Liver (tissue), 8 donors: ENCODE measurements at regions not wholly inside any gene's neighbourhood (a gene's known extent, or its start where the extent isn't known, plus 50 kb on each side); places are given as distances from the start of the nearest gene placed in this dataset.

ENCODE experiments used
- DNase-seq: peaks from one replicate; pipeline ENCODE4 v3.0.0-alpha.2; 2017; ENCODE audit warnings: low spot score
- H3K27ac ChIP-seq, 2 donors: one replicate each; pipeline ENCODE4 v1.7.0; 2013; ENCODE audit warnings: inconsistent platforms in 2 of 2, low read length in 2 of 2, control low read depth in 1 of 2, low read depth in 1 of 2, mild to moderate bottlenecking in 1 of 2
- H3K27me3 ChIP-seq, 4 donors: one replicate each; pipeline versions ENCODE4 v1.6.1 to v1.7.0; 2013; ENCODE audit warnings: low read length in 3 of 4, inconsistent platforms in 1 of 4, mild to moderate bottlenecking in 1 of 4, moderate library complexity in 1 of 4; ENCODE audit not compliant: control insufficient read depth in 4 of 4, insufficient read depth in 4 of 4
- H3K36me3 ChIP-seq, 4 donors: one replicate each; pipeline versions ENCODE4 v1.6.1 to v1.7.0; 2013; ENCODE audit warnings: low read length in 3 of 4, mild to moderate bottlenecking in 3 of 4, low read depth in 1 of 4, moderate library complexity in 1 of 4; ENCODE audit not compliant: control insufficient read depth in 4 of 4, insufficient read depth in 3 of 4
- H3K4me1 ChIP-seq, 4 donors: one replicate each; pipeline versions ENCODE4 v1.6.1 to v1.7.0; 2013; ENCODE audit warnings: low read length in 3 of 4, mild to moderate bottlenecking in 3 of 4, moderate library complexity in 1 of 4; ENCODE audit not compliant: control insufficient read depth in 4 of 4, insufficient read depth in 4 of 4
- H3K4me3 ChIP-seq, 3 donors: one replicate each; pipeline versions ENCODE4 v1.6.1 to v1.7.0; 2013; ENCODE audit warnings: low read length in 3 of 3, control low read depth in 1 of 3, low read depth in 1 of 3, mild to moderate bottlenecking in 1 of 3
- H3K9ac ChIP-seq, 2 donors: one replicate each; pipeline ENCODE4 v1.7.0; 2013; ENCODE audit warnings: low read length in 2 of 2, mild to moderate bottlenecking in 2 of 2, moderate library complexity in 2 of 2, control low read depth in 1 of 2, low read depth in 1 of 2
- H3K9me3 ChIP-seq, 4 donors: one replicate each; pipeline versions ENCODE4 v1.6.1 to v1.7.0; 2013; ENCODE audit warnings: low read length in 3 of 4; ENCODE audit not compliant: control insufficient read depth in 4 of 4
- EGR1 ChIP-seq, 2 donors: IDR thresholded peaks; 2 replicates each; pipeline ENCODE4 v1.6.1; 2016 to 2018; ENCODE audit warnings: antibody characterized with exemption in 2 of 2, low read depth in 2 of 2
- HNF4A ChIP-seq, 2 donors: conservative IDR thresholded peaks; 2 replicates each; pipeline ENCODE4 v1.6.1; 2016; ENCODE audit warnings: antibody characterized with exemption in 2 of 2, mild to moderate bottlenecking in 2 of 2
- HNF4G ChIP-seq: IDR thresholded peaks from 2 replicates; pipeline ENCODE4 v1.6.1; 2016; ENCODE audit warnings: antibody characterized with exemption
- JUND ChIP-seq, 2 donors: IDR thresholded peaks; 2 replicates each; pipeline ENCODE4 v1.6.1; 2016; ENCODE audit warnings: antibody characterized with exemption in 2 of 2
- NR2F2 ChIP-seq: IDR thresholded peaks from 2 replicates; pipeline ENCODE4 v1.6.1; 2016; ENCODE audit warnings: antibody characterized with exemption
- RXRA ChIP-seq, 2 donors: IDR thresholded peaks; 2 replicates each; pipeline ENCODE4 v1.6.1; 2017 to 2018; ENCODE audit warnings: antibody characterized with exemption in 2 of 2, mild to moderate bottlenecking in 1 of 2
- TAF1 ChIP-seq: conservative IDR thresholded peaks from 2 replicates; pipeline ENCODE4 v1.6.1; 2016; ENCODE audit warnings: antibody characterized with exemption, mild to moderate bottlenecking
- YY1 ChIP-seq: IDR thresholded peaks from 2 replicates; pipeline ENCODE4 v1.6.1; 2016; ENCODE audit warnings: antibody characterized with exemption, mild to moderate bottlenecking
- whole genome bisulfite sequencing: extraction: QIAGEN DNeasy Blood & Tissue Kit; methylation state at CpG from one replicate; pipeline ENCODE4 v1.1.7; 2013; 5-methylcytosine and 5-hydroxymethylcytosine counted together
- TF ChIP-seq, protein P1 (sequence below): IDR thresholded peaks from 2 replicates; pipeline ENCODE4 v1.6.1; 2016; ENCODE audit warnings: antibody characterized with exemption, mild to moderate bottlenecking
- TF ChIP-seq, protein P2 (sequence below): fragments of 150-350 bp; IDR thresholded peaks from 2 replicates; pipeline ENCODE4 v1.5.1; 2017; ENCODE audit warnings: improper control_type of control experiment, low read depth, low read length; ENCODE audit not compliant: missing input control
- TF ChIP-seq, protein P3 (sequence below): IDR thresholded peaks from 2 replicates; pipeline ENCODE4 v1.6.1; 2016; ENCODE audit warnings: antibody characterized with exemption
- TF ChIP-seq, protein P4 (sequence below): IDR thresholded peaks from 2 replicates; pipeline ENCODE4 v1.6.1; 2016; ENCODE audit warnings: antibody characterized with exemption
- TF ChIP-seq, protein P5 (sequence below): IDR thresholded peaks from 2 replicates; pipeline ENCODE4 v1.6.1; 2016; ENCODE audit warnings: antibody characterized with exemption
- donor health status: healthy.
- donor health status: healthy.
- donor health status: healthy.
- donor health status: healthy.
- donor health status: healthy.

DNA sequence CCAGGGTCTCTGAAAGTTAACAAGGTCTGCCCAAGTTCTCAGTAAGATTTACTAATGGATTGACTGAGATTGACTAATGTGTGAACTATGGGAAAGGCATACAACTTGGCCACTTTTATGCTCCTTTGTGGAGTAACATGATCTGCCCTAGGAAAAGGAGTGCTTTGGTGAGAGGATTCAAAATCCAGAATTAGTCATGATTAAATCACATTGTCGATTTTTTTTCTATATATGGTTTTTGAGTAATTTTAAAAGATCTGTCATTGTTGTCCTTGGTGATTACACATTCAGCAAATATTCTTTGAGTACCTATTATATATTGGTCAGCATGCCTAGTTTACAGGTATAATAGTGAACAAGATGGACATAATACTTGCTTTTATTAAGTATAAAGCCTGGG lies 147.7 kb upstream of the SYT10 start:
- H3K4me3 ChIP-seq = no peak overlapping the region
- H3K27ac ChIP-seq = no peak overlapping the region
- DNase-seq = no peak
- no peak overlapping the region for H3K9ac ChIP-seq
- no peaks in the 10 kb centered on the region for H3K4me1 ChIP-seq
- no peaks in the 10 kb centered on the region for H3K27me3 ChIP-seq
- no peaks in the 10 kb centered on the region for H3K9me3 ChIP-seq
- no peaks in the 10 kb centered on the region for H3K36me3 ChIP-seq
- TF ChIP-seq TAF1 = no peak
- TF ChIP-seq NR2F2 = no peak
- no peak for TF ChIP-seq HNF4A (conservative IDR thresholded peaks at IDR 0.05)
- TF ChIP-seq, protein P1, sequence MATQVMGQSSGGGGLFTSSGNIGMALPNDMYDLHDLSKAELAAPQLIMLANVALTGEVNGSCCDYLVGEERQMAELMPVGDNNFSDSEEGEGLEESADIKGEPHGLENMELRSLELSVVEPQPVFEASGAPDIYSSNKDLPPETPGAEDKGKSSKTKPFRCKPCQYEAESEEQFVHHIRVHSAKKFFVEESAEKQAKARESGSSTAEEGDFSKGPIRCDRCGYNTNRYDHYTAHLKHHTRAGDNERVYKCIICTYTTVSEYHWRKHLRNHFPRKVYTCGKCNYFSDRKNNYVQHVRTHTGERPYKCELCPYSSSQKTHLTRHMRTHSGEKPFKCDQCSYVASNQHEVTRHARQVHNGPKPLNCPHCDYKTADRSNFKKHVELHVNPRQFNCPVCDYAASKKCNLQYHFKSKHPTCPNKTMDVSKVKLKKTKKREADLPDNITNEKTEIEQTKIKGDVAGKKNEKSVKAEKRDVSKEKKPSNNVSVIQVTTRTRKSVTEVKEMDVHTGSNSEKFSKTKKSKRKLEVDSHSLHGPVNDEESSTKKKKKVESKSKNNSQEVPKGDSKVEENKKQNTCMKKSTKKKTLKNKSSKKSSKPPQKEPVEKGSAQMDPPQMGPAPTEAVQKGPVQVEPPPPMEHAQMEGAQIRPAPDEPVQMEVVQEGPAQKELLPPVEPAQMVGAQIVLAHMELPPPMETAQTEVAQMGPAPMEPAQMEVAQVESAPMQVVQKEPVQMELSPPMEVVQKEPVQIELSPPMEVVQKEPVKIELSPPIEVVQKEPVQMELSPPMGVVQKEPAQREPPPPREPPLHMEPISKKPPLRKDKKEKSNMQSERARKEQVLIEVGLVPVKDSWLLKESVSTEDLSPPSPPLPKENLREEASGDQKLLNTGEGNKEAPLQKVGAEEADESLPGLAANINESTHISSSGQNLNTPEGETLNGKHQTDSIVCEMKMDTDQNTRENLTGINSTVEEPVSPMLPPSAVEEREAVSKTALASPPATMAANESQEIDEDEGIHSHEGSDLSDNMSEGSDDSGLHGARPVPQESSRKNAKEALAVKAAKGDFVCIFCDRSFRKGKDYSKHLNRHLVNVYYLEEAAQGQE = no peak
- TF ChIP-seq EGR1 (IDR thresholded peaks at IDR 0.05; ENCODE audit: low read depth in 2 of 2) = no peak
- TF ChIP-seq RXRA (IDR thresholded peaks at IDR 0.05) = no peak
- TF ChIP-seq, protein P2, sequence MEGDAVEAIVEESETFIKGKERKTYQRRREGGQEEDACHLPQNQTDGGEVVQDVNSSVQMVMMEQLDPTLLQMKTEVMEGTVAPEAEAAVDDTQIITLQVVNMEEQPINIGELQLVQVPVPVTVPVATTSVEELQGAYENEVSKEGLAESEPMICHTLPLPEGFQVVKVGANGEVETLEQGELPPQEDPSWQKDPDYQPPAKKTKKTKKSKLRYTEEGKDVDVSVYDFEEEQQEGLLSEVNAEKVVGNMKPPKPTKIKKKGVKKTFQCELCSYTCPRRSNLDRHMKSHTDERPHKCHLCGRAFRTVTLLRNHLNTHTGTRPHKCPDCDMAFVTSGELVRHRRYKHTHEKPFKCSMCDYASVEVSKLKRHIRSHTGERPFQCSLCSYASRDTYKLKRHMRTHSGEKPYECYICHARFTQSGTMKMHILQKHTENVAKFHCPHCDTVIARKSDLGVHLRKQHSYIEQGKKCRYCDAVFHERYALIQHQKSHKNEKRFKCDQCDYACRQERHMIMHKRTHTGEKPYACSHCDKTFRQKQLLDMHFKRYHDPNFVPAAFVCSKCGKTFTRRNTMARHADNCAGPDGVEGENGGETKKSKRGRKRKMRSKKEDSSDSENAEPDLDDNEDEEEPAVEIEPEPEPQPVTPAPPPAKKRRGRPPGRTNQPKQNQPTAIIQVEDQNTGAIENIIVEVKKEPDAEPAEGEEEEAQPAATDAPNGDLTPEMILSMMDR = no peak
- TF ChIP-seq, protein P3, sequence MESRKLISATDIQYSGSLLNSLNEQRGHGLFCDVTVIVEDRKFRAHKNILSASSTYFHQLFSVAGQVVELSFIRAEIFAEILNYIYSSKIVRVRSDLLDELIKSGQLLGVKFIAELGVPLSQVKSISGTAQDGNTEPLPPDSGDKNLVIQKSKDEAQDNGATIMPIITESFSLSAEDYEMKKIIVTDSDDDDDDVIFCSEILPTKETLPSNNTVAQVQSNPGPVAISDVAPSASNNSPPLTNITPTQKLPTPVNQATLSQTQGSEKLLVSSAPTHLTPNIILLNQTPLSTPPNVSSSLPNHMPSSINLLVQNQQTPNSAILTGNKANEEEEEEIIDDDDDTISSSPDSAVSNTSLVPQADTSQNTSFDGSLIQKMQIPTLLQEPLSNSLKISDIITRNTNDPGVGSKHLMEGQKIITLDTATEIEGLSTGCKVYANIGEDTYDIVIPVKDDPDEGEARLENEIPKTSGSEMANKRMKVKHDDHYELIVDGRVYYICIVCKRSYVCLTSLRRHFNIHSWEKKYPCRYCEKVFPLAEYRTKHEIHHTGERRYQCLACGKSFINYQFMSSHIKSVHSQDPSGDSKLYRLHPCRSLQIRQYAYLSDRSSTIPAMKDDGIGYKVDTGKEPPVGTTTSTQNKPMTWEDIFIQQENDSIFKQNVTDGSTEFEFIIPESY = no peak
- no peak for TF ChIP-seq YY1
- no peak for TF ChIP-seq HNF4G
- TF ChIP-seq, protein P4, sequence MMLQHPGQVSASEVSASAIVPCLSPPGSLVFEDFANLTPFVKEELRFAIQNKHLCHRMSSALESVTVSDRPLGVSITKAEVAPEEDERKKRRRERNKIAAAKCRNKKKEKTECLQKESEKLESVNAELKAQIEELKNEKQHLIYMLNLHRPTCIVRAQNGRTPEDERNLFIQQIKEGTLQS = no peak
- no peak for TF ChIP-seq JUND (IDR thresholded peaks at IDR 0.05)
- WGBS = 72% methylated on average over 1 of the region's 1 CpG

DNA sequence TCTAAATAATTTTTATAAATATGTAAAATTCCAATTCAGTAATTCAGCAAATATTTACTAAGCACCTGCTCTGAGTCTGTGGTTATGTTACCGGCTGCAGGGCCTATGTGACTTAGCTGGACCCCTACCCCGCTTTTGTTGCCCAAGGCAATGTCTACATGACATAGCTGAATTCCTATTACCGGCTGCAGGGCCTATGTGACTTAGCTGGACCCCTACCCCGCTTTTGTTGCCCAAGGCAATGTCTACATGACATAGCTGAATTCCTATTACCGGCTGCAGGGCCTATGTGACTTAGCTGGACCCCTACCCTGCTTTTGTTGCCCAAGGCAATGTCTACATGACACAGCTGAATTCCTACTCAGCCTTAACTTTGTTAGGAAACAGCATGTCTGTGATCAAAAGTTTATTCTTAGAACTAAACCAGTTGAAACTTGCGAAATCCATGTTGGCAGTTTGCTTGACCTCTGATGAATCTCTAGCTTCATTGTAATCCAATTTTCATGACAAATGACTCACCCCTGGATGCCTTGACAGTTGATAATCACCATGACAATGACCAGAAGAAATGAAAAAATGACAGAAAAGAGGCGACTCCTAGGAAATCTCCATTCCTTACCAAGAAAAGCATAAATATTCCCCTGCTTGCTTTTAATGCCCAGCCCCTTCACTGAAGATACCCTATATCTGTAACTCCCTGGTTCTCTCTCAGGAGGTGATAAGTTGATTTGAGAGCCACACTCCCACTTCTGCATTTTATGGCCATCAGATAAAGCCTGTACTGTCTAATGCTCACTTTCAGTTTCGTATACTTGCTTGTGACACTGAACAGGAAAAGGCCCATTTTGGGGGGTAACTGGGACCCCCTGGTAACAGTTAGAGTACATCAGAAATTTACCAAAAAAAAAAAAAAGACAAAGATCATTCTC lies 148.4 kb upstream of the SYT10 start:
- 54% methylated on average over 8 of the region's 8 CpGs for WGBS
- H3K27me3 ChIP-seq = no peaks in the 10 kb centered on the region
- H3K4me1 ChIP-seq = no peaks in the 10 kb centered on the region
- no peaks in the 10 kb centered on the region for H3K36me3 ChIP-seq
- no peak for DNase-seq
- no peak overlapping the region for H3K4me3 ChIP-seq
- H3K9me3 ChIP-seq = no peaks in the 10 kb centered on the region
- H3K9ac ChIP-seq = no peak overlapping the region
- H3K27ac ChIP-seq = no peak overlapping the region
- TF ChIP-seq, protein P1 = no peak
- no peak for TF ChIP-seq NR2F2
- no peak for TF ChIP-seq JUND (IDR thresholded peaks at IDR 0.05)
- TF ChIP-seq, protein P4 = no peak
- no peak for TF ChIP-seq EGR1 (IDR thresholded peaks at IDR 0.05; ENCODE audit: low read depth in 2 of 2)
- TF ChIP-seq, protein P3 = no peak
- TF ChIP-seq, protein P5, sequence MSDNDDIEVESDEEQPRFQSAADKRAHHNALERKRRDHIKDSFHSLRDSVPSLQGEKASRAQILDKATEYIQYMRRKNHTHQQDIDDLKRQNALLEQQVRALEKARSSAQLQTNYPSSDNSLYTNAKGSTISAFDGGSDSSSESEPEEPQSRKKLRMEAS = no peak
